ENCODE measurements at regions not wholly inside any gene's neighbourhood (a gene's known extent, or its start where the extent isn't known, plus 50 kb on each side); places are given as distances from the start of the nearest gene placed in this dataset.

DNA sequence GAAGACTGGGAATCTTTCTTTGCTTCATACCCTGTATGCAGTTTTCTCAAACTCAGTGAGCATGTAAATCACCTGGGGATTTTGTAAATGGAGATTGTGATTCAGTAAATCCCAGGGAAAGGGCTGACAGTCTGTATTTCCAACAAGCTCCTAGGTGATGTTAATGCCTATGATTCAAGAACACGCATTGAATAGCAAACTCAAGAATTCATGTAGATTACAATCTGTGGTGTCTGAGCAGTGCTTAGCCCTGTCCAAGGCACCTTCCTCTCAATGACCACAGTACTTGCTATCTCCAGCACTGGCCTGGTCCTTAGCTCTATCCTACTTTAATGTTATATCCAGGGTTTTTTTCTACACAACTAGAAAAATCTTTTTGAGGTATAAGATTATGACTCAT is 721.4 kb upstream of the MEF2C start:
- DNase-seq, result no peak

DNA sequence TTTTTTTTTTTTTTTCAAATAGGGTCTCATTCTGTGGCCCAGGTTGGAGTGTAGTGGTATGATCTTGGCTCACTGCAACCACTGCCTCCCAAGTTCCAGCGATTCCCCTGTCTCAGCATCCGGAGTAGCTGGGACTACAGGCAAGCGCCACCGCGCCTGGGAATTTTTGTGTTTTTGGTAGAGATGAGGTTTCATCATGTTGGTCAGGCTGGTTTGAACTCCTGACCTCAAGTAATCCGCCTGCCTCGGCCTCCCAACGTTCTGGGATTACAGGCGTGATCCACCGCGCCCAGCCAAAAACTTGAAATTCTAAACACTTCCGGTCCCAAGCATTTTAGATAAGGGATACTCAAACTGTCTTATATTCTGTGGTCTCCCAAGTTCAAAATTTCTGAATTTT is 718.9 kb upstream of the MEF2C start:
- no peak for DNase-seq

DNA sequence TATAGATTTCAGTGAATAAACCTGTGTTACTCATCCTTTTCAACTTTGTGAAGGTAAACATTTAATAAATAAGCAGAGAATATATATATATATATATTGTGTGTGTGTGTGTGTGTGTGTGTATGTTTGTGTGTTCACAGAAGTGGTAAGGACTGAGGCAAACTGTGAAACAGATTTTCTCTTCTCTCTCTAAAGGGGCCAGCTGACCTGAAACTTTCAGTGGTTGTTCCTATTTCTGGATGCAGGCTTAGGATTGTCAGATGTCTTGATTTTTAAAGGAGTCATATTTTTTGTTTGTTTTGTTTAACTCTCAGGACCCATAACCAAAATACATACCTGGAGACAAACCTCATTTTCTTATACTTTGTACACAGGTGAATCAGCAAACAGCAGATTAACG is 714.9 kb upstream of the MEF2C start:
- no peak for DNase-seq

DNA sequence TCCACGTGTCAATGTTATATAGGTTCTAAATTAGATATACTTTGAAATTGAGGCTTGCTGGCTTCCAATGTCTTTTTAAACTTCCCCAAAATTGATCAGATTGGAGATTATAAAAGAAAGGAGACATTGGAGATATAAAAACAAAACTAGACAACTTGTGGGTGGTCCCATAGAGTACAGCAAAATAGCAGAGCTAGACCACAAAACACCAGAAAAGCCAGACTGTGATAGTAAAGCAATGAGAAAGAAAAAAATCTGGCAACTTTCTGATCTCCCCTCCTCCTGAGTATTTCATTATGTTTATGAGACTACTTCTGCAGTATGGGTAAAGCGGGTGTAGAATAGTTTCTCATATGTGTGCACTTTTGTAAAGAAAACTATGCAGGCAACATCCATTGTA is 713.8 kb upstream of the MEF2C start:
- DNase-seq, result no peak

DNA sequence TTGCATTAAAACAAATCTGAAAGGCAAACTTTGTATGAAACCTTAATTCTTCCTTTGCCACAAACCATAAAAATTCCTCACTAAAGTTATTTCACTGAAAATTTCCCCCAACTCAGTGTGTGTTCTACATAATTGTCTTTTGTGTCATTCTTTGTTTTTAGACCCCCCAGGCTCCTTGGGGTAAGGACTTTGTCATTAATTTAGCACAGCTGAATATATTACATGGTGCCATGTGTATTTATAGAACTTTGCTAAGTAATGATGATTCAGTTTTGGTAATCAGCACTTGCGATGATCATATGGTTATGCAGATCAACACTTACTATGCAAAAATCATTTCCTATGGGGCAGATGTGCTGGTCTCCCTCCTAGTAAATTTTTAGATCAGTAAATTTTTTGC is 712.1 kb upstream of the MEF2C start:
- no peak for DNase-seq

DNA sequence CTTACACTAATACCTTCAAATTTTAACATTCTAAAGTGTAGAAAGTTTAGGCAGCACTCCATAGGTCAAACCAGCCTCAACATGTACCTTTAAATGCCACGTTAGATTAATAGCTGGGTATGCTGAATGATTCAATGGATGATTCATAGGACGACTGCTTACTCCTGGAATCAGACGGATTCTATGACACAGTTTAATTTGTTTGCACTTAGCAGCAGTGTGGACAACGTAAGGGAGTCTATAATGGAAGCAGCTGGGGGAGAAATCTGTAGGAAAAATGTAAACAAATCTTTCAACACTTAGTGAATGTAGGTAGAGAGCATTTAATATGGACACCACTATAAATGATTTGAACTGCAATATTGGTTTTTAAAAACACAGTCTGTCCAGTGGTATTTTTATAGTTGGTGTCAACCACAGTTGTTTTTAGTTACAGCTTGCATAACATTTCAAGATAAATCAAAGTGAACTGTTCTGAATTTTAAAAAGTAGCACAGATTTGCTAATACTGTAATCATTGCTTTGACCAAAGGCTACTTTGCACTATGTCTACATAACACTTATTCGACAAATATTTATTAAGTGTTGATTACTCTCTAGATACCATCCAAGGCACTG is 701.5 kb upstream of the MEF2C start:
- no peak for DNase-seq

DNA sequence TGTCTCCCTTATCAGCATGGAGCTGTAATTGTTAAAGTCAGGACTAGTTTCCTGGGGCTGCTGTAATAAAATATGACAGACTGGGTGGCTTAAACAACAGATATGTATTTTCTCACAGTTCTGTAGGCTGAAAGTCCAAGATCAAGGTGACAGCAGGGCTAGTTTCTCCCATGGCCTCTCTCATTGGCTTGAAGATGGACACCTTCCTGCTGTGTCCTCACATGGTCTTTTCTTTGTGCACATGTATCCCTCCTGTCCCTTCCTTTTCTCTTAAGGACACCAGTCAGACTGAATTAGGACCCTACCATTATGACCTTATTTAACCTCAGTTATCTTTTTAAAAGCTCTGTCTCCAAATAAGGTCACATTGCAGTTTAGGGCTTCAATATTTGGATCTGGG is 700.5 kb upstream of the MEF2C start:
- no peak for DNase-seq

DNA sequence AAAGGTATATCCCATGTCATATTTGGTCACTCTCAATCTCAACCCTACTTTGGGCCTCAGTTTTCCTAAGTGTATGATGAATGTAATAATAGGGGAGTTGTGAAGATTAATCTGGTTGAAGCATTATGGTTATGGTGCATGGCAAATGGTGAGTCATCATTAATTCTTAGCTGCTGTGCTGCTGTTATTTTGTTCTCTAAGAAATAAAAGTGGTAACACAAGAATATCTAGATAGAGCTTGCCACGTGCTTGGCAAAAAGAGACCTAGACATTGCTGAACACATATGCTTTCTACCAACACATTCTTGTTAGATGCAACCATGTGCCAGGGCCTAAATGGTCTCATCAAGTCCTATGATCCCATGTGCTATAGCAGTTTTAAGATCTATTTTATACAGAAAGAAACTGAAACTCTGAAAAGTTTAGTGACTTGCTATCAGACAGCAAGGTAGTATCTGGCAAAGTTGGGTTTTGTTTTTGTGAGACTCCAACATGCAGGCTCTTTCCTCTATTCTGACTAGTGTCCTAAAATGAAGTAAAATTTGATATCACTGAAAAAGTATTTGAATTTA is 699.9 kb upstream of the MEF2C start:
- no peak for DNase-seq

DNA sequence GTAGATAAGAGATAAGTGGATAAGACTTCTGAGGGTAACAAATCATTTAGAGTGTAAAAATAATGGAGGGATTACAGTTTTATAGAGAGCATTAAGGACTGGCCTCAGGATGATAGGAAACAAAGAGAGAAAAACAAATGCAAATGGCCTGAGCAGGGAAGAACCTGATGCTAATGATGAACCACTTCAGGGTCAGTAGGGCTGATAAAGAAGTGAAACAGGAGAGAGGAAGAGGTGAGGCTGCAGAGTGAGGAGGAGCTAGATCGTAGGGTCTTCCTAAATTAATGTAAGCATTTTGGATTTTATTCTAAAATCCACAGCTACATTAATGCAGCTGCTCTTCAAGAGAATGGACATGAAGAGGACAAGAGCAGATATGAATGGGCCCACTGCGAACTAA is 698.0 kb upstream of the MEF2C start:
- DNase-seq, result no peak

DNA sequence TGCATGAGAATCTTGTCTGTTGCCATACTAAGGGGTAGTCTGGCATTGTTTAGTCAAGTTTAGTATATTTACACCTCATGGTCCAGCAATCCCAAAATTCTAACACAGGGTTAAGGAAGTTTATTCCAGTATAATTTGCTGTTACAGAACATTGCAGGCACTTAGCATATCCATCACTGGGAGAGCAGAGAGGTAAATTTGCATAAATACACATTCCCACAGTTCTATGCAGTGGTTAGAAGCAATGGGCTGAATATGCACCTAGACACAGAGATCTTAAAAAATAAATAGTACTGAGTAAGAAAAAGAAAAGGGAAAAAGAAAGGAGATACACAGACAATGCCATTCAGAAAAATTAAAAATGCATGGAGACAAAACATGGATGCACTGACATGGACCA is 692.3 kb upstream of the MEF2C start:
- DNase-seq, result no peak

DNA sequence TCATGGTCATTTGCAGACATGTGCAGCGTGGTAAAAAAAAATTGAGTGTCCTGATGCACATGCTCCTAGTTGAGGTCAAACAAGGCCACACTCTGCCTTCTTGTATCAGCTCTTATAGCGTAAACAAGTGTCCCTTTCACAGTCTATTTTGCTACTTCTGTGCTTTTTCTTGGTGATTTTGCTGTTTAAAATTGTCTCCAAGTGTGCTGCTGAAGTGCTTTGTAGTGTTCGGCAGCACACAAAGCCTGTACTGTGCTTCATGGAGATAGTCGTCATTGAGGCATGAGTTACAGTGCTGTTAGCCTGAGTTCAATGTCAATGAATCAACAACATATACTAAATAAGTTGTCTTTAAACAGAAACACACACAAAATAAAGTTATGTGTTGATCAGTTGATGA is 690.4 kb upstream of the MEF2C start:
- DNase-seq, result no peak

DNA sequence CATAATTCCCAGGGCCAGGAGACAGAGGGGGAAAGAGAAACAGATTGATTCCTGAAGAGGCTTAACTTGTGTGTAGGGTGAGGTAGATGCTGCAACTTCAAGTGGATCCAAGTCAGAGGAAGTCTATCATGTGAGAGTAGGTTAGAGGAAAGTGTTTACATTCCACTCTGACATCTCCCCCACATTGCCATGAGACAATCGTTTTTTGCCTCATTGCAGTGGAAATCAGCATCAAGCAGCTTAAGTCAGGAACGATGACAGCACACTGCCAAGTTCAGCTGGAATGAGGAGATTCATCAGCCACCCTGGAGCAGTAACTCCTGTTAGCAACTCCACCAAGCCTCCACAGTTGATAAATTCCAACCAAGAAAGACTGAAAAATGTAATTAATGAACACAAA is 689.7 kb upstream of the MEF2C start:
- no peak for DNase-seq

DNA sequence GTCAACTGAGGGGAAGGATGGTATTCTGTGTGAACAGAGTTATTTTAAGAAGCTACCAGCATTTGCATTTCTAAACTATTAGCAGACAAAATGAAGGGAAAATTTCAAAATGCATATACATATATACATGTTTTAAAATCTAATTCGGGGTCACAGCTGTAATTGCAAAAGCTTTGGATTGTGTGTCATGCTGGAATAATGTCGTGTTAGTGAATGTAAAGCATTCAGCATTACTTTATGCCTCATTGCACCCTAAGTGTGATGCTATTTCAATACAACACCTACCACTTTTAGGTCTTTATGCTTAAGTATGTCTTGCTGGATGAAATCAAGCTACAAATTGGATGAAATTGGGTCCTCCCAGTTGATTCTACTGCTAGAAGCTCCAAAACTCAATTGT is 687.6 kb upstream of the MEF2C start:
- DNase-seq, result no peak

DNA sequence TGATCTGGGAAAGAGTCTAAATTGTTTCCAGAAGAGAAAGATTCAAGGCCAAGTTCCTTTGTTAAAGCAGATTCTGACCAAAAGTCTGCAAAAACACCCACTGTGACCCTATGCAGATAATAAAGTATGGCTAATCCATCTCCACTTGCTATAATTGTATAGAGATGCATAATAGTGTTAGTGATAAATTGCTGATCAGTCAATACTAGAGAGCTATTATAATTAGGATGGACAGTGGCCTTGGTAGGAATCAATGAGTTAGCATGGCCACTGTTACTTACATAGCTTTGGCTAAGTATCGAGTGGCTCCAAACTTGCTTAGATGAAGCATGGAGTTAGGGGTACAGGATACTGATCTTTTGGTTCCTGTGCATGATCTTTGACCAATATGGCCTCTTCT is 683.4 kb upstream of the MEF2C start:
- DNase-seq, result no peak

DNA sequence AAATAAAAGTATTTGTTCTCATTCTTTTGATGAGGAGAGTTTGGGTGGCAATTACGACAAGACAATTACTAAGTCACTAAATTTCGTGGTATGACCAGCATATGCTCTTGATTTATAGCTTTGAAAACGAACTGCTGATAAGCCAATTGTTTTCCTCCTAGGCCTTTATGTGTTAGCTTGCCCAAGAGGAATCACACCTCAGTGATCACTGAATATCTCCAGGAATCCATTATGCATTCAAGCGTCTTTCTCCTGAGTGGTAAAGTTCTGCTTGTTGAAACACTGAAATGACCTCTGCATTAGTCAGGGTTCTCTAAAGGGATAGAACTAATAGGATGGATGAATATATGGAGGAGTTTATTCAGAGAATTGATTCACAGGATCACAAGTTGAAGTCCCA is 677.7 kb upstream of the MEF2C start:
- no peak for DNase-seq

DNA sequence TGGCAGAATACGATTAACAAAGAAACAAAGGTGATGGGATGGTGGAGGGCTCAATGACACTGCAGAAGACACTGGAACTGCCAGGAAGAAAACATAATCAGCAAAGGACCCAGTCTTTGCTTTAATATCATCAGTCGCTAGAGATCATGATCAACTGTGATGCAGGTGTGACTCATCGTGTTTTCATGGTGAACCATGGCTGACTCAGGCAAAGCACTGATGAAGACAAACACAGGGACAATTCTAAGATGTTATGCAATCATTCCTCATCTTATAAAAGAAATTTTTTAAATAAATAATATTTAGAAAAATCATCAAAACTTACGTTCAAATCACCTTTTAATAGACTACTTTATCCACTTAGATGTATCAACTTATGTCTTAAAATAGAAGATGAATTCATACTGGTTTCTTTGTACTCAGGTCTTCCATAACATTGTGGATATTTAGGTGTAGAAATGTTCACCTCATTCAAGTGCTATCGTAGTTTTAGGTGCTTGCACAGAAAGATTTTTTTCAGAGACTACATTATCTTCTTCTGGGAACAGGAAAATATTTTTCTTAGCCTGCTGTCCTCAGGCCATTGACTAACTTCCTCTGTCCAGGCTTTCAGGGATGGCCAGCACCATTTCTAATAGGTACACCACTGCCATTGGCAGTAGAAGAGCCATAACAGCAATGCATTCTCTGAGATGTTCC is 673.4 kb upstream of the MEF2C start:
- DNase-seq, result no peak

DNA sequence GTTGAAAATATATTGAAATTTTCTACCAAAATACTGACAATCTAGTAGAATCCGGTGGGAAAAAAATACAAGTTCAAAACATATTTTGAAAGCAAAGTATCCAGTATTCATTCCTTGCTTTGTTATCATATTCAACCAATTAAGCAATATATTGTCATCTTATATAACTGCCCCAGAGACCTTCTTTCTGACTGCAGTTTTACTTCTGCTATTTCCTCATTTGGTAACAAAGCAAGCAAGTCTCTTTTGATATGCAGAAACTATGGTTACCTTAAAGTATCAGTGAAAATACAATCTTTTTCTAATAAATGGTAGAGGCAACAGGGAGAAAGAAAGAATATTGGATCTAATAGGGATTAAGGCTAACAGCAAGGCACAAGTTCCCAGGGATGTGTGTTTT is 663.7 kb upstream of the MEF2C start:
- no peak for DNase-seq

DNA sequence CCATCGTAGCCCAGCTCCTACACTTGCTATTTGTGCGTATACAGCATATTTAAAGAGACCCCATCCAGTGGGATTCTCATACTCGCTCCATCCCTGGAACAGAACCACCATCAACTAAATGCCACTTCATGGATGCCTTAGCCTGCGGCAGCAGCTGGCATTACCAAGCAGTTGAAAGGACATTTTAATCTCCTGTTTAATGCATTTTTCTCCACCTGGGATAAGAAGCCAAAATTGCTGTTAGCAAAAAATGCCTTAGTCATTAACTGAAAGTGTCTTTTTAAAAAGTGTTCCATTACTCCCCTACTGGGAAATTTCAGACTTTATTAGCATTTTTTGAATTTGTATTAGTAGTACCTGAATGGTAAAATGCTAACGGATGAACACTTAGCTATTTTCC is 662.6 kb upstream of the MEF2C start:
- DNase-seq, result no peak

DNA sequence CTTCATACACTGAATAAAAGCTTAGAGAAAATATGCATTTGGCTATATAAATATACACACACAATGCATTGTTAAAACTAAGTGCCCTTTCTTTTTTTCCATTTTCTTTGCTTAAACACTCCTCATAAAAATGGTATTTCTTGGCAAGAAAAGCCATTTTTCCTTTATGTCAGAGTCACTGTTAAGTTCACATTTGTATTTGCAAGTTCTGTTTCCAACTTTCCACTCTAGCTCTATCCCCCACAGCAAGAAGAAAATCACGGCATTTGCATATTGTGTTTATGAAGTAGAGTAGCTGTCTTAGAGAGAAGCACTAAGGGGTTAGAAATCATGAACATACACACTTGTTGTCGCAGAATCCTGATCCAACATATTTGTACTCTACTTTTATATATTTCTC is 662.1 kb upstream of the MEF2C start:
- no peak for DNase-seq

DNA sequence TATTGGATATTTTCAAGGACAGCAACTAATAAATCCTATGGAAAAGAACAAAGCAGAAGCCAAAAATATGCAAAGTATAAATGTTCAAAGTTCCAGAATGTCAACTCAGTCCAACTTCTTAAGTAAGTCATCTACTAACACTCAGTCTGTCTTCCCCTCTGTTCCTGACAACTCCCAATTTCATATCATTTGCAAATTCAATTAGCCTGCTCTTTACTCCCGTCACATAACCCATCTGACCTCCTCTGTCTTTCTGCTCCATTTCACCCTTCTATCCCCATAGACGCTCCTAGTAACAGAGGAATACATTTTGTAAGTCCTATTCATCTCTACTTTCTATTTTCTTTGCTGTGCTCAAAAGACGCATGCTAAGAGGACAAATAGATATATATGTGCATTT is 659.8 kb upstream of the MEF2C start:
- DNase-seq, result no peak

DNA sequence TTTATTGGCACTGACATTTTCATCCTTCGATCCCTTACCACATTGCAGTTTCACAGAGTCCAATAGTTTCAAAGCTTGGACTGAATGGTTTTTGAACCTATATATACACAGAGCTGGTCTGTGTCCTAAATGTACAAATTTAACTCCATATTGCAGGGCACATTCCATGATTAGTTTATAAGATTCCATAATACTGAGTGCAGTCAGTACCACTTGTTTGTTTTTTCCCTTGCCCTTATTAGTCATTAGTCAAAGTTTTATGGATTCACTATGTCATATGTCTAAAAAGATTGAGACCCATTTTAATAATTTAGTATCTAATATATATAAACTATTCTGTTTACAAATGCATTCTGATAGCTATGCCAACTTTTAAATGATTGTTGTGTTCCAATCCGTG is 654.8 kb upstream of the MEF2C start:
- DNase-seq, result no peak

DNA sequence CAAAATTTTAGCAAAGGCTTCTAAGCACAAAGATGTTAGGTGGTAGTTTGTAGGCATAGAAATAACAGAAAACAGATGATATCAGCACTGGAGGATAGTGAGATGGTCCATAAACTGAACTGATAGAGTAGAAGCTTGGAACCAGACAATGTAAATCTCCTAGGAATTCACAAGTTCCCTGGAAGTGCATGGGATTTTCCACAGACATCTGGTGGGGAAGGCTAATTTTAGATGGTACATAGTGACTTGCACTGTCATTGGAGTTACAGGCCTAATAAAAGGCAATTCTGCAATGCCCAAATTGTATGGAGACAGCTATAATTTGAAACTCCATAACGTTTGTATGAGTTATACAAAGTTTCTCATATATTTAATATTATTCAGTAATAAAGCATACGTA is 653.0 kb upstream of the MEF2C start:
- no peak for DNase-seq

DNA sequence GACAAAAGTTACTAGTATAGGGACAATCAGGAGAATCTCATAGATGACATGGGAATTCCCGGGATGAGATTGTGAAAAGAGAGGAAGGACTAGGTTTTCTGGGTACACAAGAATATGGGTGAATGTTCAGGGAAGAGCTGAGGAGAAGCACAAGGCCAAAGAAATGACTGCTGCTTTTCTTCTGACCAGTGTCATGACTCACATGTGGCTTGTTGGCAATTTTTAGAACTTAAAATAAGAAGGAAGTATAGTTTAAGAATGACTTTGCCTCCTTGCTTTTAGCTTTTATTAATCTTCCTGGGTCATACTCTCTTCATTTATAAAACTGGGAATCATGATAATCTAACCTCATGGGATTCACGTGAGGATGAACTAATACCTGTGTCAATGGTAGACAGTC is 652.4 kb upstream of the MEF2C start:
- DNase-seq, result no peak

DNA sequence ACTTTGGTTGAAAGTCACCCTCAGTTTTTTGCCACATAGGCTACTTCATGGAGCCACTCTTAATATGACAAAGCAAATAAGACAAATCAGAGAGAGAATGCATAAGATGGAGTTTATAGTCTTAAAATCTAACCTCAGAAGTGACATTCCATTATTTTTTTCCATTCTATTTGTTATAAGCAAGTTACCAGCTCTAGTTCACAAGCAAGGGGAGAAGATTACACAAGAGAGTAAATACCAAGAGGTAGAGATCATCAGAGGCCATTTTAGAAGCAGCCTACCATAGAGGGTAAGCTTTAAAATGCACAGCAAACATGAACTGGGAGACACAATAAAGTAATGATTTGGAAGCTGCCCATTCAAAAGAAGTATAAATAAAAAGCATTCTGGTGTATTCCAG is 651.3 kb upstream of the MEF2C start:
- no peak for DNase-seq

DNA sequence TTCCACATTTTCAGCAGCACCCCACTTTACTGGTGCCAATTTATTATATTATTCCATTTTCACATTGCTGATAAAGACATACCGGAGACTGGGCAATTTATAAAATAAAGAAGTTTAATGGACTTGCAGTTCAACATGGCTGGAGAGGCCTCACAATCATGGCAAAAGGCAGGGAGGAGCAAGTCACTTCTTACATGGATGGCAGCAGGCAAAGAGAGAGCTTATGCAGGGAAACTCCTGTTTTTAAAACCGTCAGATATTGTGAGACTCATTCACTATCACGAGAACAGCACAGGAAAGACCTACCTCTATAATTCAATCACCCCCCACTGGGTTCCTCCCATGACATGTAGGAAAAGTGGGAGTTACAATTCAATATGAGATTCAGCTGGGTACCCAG is 641.8 kb upstream of the MEF2C start:
- no peak for DNase-seq

Data from central memory CD4-positive, alpha-beta T cell (primary cell).